HCT116 (cell line): ENCODE measurements at regions not wholly inside any gene's neighbourhood (a gene's known extent, or its start where the extent isn't known, plus 50 kb on each side); places are given as distances from the start of the nearest gene placed in this dataset.

Experiments used
- CBX3 ChIP-seq: IDR thresholded peaks from 2 replicates; pipeline ENCODE4 v1.6.1; 2012; ENCODE audit warnings: low read depth
- CTCF ChIP-seq, 3 experiments: fragments of 200-600 bp in 1 of 3; sonication (generic) in 1 of 3; IDR thresholded peaks in 2 of 3; conservative IDR thresholded peaks in 1 of 3; 2 replicates each; pipeline ENCODE4 v1.5.1; 2012 to 2017; ENCODE audit warnings: low read depth in 2 of 3, low read length in 2 of 3, antibody characterized with exemption in 1 of 3, borderline replicate concordance in 1 of 3, control low read depth in 1 of 3, mild to moderate bottlenecking in 1 of 3, mixed read lengths in 1 of 3, mixed run types in 1 of 3, moderate library complexity in 1 of 3; ENCODE audit not compliant: insufficient read depth in 1 of 3
- FOSL1 ChIP-seq: IDR thresholded peaks from 2 replicates; pipeline ENCODE4 v1.6.1; 2012; ENCODE audit warnings: low read depth
- RAD21 ChIP-seq: IDR thresholded peaks from 2 replicates; pipeline ENCODE4 v1.6.1; 2012; ENCODE audit warnings: low read depth, mild to moderate bottlenecking
- TCF7L2 ChIP-seq: IDR thresholded peaks from 2 replicates; pipeline ENCODE4 v1.7.0; 2011; ENCODE audit warnings: borderline replicate concordance, inconsistent platforms; ENCODE audit not compliant: insufficient read depth, insufficient read length; ENCODE audit errors: extremely low read depth

GRCh38 chr4:23083391-23083790, 390.7 kb downstream of the GBA3 start:
- TF ChIP-seq CBX3 (no peak), CTCF (IDR thresholded peaks at IDR 0.05 in 2 of 3, conservative IDR thresholded peaks at IDR 0.05 in 1 of 3; ENCODE audit: borderline replicate concordance in 1 of 3, insufficient read depth in 1 of 3, low read depth in 2 of 3, low read length in 2 of 3) (no peak), FOSL1 (no peak), RAD21 (no peak), TCF7L2 (no peak)
